Spleen (tissue), 11 donors: ENCODE measurements at regions not wholly inside any gene's neighbourhood (a gene's known extent, or its start where the extent isn't known, plus 50 kb on each side); places are given as distances from the start of the nearest gene placed in this dataset.
"Not testable (repeated sequence)": the region's sequence is repeated elsewhere in the genome, so short reads cannot be mapped to it uniquely, and the experiment has no call there.

Experiments
- DNase-seq: peaks from one replicate; pipeline ENCODE4 v3.0.0-alpha.2; 2020
- H3K27ac ChIP-seq, 8 donors: fragments of 200-600 bp; sonication (generic) in 7 of 8; 1 replicate in 4 of 8; 2 replicates in 4 of 8; pipeline versions ENCODE4 v1.5.0 to v1.8.0; 2016 to 2021; ENCODE audit warnings: inconsistent platforms in 4 of 8, mild to moderate bottlenecking in 4 of 8, moderate library complexity in 1 of 8
- H3K27me3 ChIP-seq, 7 donors: fragments of 200-600 bp; sonication (generic) in 6 of 7; replicated peaks in 1 of 7; 1 replicate in 4 of 7; 2 replicates in 3 of 7; pipeline versions ENCODE4 v1.5.0 to v1.8.0; 2016 to 2021; ENCODE audit warnings: inconsistent platforms in 3 of 7, mild to moderate bottlenecking in 1 of 7
- H3K36me3 ChIP-seq, 6 donors: fragments of 200-600 bp; sonication (generic) in 5 of 6; 1 replicate in 4 of 6; 2 replicates in 2 of 6; pipeline versions ENCODE4 v1.5.0 to v1.8.0; 2016 to 2021; ENCODE audit warnings: inconsistent platforms in 2 of 6
- H3K4me1 ChIP-seq, 6 donors: fragments of 200-600 bp; sonication (generic) in 5 of 6; 1 replicate in 3 of 6; 2 replicates in 3 of 6; pipeline versions ENCODE4 v1.5.0 to v1.8.0; 2016 to 2021; ENCODE audit warnings: inconsistent platforms in 3 of 6
- H3K4me3 ChIP-seq, 8 donors: fragments of 200-600 bp; sonication (generic) in 7 of 8; 1 replicate in 4 of 8; 2 replicates in 4 of 8; pipeline versions ENCODE4 v1.5.0 to v1.8.0; 2016 to 2021; ENCODE audit warnings: inconsistent platforms in 4 of 8, mild to moderate bottlenecking in 4 of 8, moderate library complexity in 2 of 8
- H3K9me3 ChIP-seq, 8 donors: fragments of 200-600 bp; sonication (generic) in 7 of 8; 1 replicate in 4 of 8; 2 replicates in 4 of 8; pipeline versions ENCODE4 v1.5.0 to v1.8.0; 2016 to 2021; ENCODE audit warnings: inconsistent platforms in 4 of 8
- POLR2A ChIP-seq, 3 donors: fragments of 450-650 bp; IDR thresholded peaks; one replicate each; pipeline ENCODE4 v1.5.1; 2017; ENCODE audit warnings: antibody characterized with exemption in 3 of 3, mild to moderate bottlenecking in 1 of 3
- POLR2AphosphoS5 ChIP-seq, 3 donors: sonication (generic); formaldehyde crosslinking; IDR thresholded peaks; one replicate each; pipeline ENCODE4 v1.5.1; 2017; ENCODE audit warnings: antibody characterized with exemption in 3 of 3
- WGBS, 5 donors: extraction: QIAGEN DNeasy Blood & Tissue Kit in 3 of 5; methylation state at CpG; one replicate each; pipeline versions ENCODE4 v1.1.5 to v1.1.7; 2013 to 2018; 5-methylcytosine and 5-hydroxymethylcytosine counted together
- intact Hi-C: fragments of 100-400 bp; cut with DNase I; formaldehyde crosslinking; loops from one replicate; pipeline ENCODE4 v1.15.0; 2023; ENCODE audit warnings: low total_unique reads
- TF ChIP-seq, protein P1 (sequence below), 11 experiments: fragments of 200-600 bp in 7 of 11; fragments of 450-650 bp in 4 of 11; sonication (generic) in 4 of 11; IDR thresholded peaks in 8 of 11; conservative IDR thresholded peaks in 3 of 11; 1 replicate in 7 of 11; 2 replicates in 4 of 11; pipeline versions ENCODE4 v1.4.0 to v1.8.0; 2016 to 2021; ENCODE audit warnings: antibody characterized with exemption in 11 of 11, inconsistent platforms in 4 of 11, mild to moderate bottlenecking in 1 of 11
- donor health status: healthy with polysubstance abuse.
- donor health status: DM: no; HTN: no; CAD: no; lungs with moderate emphysema.
- donor health status: DM: no; HTN: no; CAD: no.
- donor health status: Bipolar disorder and iron deficiency.
- donor health status: healthy.
- donor health status: DM: no; HTN: no; CAD: no.
- donor health status: DM: yes; HTN: yes; CAD: no.

DNA sequence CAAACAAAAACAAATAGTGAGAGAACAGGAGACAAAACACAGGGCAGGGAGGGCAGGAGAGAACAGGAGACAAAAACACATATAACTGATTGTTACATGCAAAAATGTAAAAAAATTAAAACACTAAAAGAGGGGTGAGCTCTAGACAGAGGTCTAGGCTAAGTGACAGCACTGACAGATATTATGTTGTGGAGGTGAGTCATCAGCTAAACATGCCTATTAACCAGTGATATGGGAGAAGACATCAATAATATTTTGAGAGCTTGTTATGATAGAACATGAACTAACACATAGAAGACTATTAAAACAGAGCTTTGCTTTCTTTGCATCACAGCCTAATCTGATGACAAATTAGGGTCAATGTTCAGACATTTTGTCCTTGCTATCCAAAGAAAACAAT, 972.7 kb downstream of the PRIM2 start:
- Histone ChIP-seq H3K4me1 (no peaks in the 10 kb centered on the region), H3K9me3 (peaks cover 0 to 22% (median 10%) of the 10 kb centered on the region in 8 donors), H3K27ac (peak overlapping the region in 1 of 8 donors; percentile 7), H3K4me3 (no peak overlapping the region), H3K27me3 (no peaks in the 10 kb centered on the region), H3K36me3 (no peaks in the 10 kb centered on the region)
- no peak for DNase-seq
- intact Hi-C loops: no loop called here
- TF ChIP-seq POLR2AphosphoS5 (IDR thresholded peaks at IDR 0.05): no peak
- TF ChIP-seq, protein P1, sequence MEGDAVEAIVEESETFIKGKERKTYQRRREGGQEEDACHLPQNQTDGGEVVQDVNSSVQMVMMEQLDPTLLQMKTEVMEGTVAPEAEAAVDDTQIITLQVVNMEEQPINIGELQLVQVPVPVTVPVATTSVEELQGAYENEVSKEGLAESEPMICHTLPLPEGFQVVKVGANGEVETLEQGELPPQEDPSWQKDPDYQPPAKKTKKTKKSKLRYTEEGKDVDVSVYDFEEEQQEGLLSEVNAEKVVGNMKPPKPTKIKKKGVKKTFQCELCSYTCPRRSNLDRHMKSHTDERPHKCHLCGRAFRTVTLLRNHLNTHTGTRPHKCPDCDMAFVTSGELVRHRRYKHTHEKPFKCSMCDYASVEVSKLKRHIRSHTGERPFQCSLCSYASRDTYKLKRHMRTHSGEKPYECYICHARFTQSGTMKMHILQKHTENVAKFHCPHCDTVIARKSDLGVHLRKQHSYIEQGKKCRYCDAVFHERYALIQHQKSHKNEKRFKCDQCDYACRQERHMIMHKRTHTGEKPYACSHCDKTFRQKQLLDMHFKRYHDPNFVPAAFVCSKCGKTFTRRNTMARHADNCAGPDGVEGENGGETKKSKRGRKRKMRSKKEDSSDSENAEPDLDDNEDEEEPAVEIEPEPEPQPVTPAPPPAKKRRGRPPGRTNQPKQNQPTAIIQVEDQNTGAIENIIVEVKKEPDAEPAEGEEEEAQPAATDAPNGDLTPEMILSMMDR (IDR thresholded peaks at IDR 0.05 in 8 of 11, conservative IDR thresholded peaks at IDR 0.05 in 3 of 11): no peak
- no peak for TF ChIP-seq POLR2A (IDR thresholded peaks at IDR 0.05)

GRCh38 chr6:58291319-58291718, 973.9 kb downstream of the PRIM2 start:
- H3K4me1 ChIP-seq, H3K4me3 ChIP-seq, DNase-seq, H3K27ac ChIP-seq, H3K36me3 ChIP-seq, intact Hi-C loops, H3K27me3 ChIP-seq: not testable (repeated sequence)
- H3K9me3 ChIP-seq: peaks cover 0 to 22% (median 9%) of the 10 kb centered on the region in 8 donors
- 32 to 65% (median 41%) methylated on average over 1 of the region's 1 CpG for WGBS, 5 donors

- H3K27ac ChIP-seq, H3K27me3 ChIP-seq, DNase-seq, H3K36me3 ChIP-seq, H3K4me3 ChIP-seq, H3K4me1 ChIP-seq, intact Hi-C loops: not testable (repeated sequence)
- H3K9me3 ChIP-seq: peaks cover 0 to 12% (median 0%) of the 10 kb centered on the region in 8 donors
Observed at GRCh38 chr6:58307901-58308300, 990.5 kb downstream of the PRIM2 start.

GRCh38 chr6:58332108-58332507, 1014.7 kb downstream of the PRIM2 start:
- intact Hi-C loops, H3K36me3 ChIP-seq, H3K27me3 ChIP-seq, DNase-seq, H3K27ac ChIP-seq, H3K4me3 ChIP-seq, H3K4me1 ChIP-seq: not testable (repeated sequence)
- peaks cover 0 to 23% (median 7%) of the 10 kb centered on the region in 8 donors for H3K9me3 ChIP-seq

DNA sequence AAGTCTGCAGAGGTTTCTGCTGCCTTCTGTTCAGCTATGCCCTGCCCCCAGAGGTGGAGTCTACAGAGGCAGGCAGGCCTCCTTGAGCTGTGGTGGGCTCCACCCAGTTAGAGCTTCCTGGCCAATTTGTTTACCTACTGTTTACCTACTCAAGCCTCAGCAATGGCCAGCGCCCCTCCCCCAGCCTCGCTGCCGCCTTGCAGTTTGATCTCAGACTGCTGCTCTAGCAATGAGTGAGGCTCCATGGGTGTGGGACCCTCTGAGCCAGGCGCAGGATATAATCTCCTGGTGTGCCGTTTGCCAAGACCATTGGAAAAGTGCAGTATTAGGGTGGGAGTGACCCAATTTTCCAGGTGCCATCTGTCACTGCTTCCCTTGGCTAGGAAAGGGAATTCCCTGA, 1024.9 kb downstream of the PRIM2 start:
- H3K4me1 ChIP-seq, H3K27me3 ChIP-seq, intact Hi-C loops, H3K4me3 ChIP-seq, DNase-seq, H3K36me3 ChIP-seq, H3K27ac ChIP-seq: not testable (repeated sequence)
- WGBS, 5 donors: 85 to 92% (median 90%) methylated on average over 4 to 5 of the region's 5 CpGs
- H3K9me3 ChIP-seq: peaks cover 0 to 42% (median 17%) of the 10 kb centered on the region in 8 donors

DNA sequence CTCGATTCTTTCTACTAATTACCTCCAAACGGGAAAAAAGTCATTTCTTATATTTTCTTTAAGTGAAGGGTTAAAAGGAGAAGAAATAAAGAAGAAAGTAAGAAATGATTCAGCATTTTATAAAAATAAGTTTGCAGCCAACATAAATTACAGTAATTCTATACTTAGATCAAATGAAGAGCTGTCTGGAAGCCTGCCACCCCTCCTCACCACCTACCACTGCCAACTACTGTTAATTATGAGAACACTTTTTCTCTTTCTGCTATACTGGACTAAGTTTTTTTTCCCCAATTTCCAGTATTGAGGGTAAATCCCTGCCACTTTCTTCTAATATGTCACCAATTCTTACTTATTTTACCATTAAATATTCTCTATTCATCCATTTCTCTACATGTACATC, 1030.1 kb downstream of the PRIM2 start:
- not testable (repeated sequence) for H3K27ac ChIP-seq, H3K36me3 ChIP-seq

GRCh38 chr6:58351619-58352018, 1034.2 kb downstream of the PRIM2 start:
- H3K27me3 ChIP-seq, DNase-seq, H3K4me1 ChIP-seq, H3K27ac ChIP-seq, H3K4me3 ChIP-seq, intact Hi-C loops, H3K36me3 ChIP-seq: not testable (repeated sequence)
- peaks cover 0 to 22% (median 5%) of the 10 kb centered on the region in 8 donors for H3K9me3 ChIP-seq
- WGBS, 5 donors: 84 to 94% (median 84%) methylated on average over 1 of the region's 1 CpG

More for the DNA sequence above, 1030.1 kb downstream of the PRIM2 start:
- H3K9me3 ChIP-seq: peaks cover 0 to 44% (median 7%) of the 10 kb centered on the region in 8 donors
- H3K27me3 ChIP-seq, DNase-seq, H3K4me3 ChIP-seq, intact Hi-C loops, H3K4me1 ChIP-seq: not testable (repeated sequence)
- 75 to 85% (median 84%) methylated on average over 2 of the region's 2 CpGs for WGBS, 5 donors

DNA sequence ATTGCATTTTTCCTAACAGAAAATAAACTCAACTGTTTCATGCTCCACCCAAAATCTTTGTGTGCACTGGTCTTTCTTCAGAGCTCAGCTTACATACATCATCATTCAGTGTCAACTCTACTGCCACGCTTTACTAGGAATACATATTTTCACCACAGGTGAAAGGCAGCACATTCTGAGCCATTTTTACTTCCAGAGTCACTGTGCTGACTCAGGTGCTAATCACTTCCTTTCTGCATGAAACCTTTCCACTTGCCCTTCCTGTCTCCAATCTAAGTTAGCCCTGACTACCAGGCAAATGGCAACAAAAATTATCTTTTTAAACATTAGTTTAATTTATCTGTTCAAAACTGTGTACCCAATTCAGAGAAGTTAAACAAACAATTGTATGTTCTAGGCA, 1041.0 kb downstream of the PRIM2 start:
- DNase-seq, H3K27me3 ChIP-seq, H3K27ac ChIP-seq, intact Hi-C loops, H3K4me3 ChIP-seq, H3K36me3 ChIP-seq, H3K4me1 ChIP-seq: not testable (repeated sequence)
- 51 to 78% (median 71%) methylated on average over 1 of the region's 1 CpG for WGBS, 5 donors
- H3K9me3 ChIP-seq: peaks cover 0 to 29% (median 5%) of the 10 kb centered on the region in 8 donors

DNA sequence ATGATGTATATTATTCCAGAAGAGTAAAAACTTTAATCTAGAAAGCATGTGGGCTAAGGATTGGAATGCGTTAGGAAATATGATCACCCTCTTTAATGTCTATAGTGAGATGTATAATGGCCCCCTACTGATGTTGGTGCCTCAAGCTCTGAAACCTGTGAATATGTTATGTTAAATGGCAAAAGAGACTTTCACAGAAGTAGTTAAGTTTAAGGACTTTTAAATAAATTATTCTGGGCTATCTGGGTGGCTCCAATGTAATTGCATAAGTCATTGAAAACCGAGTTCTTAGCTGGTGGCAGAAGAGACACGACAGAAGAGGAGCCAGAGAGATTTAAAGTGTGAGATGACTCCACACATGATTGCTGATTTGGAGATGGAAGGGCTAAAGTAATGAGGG, 1048.4 kb downstream of the PRIM2 start:
- 59 to 69% (median 66%) methylated on average over 3 of the region's 3 CpGs for WGBS, 5 donors
- intact Hi-C loops, H3K27ac ChIP-seq, DNase-seq, H3K27me3 ChIP-seq, H3K4me1 ChIP-seq, H3K36me3 ChIP-seq, H3K4me3 ChIP-seq: not testable (repeated sequence)
- H3K9me3 ChIP-seq: peaks cover 0 to 57% (median 22%) of the 10 kb centered on the region in 8 donors

DNA sequence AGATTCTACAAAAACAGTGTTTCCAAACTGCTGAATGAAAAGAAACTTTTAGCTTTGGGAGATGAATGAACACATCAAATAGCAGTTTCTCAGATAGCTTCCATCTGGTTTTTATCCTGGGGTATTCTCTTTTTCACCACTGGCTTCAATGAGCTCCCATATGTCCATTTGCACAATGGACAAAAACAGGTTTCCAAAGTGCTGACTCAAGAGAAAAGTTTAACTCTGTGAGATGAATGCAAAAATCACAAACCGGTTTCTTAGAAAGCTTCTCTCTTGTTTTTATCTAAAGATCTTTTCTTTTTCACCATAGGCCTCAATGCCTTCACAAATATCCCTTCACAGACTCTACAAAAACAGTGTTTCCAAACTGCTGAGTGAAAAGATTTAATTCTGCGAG, 1089.2 kb downstream of the PRIM2 start:
- H3K4me3 ChIP-seq, intact Hi-C loops, H3K27ac ChIP-seq, H3K36me3 ChIP-seq, H3K27me3 ChIP-seq, DNase-seq, H3K4me1 ChIP-seq: not testable (repeated sequence)
- peaks cover 10 to 100% (median 93%) of the 10 kb centered on the region in 8 donors for H3K9me3 ChIP-seq
- 58 to 82% (median 76%) methylated on average over 2 of the region's 2 CpGs for WGBS, 5 donors
